Erythroblast (primary cell): ENCODE measurements at regions not wholly inside any gene's neighbourhood (a gene's known extent, or its start where the extent isn't known, plus 50 kb on each side); places are given as distances from the start of the nearest gene placed in this dataset.

Source experiments
- GATA1 ChIP-seq: IDR thresholded peaks from 2 replicates; pipeline ENCODE4 v1.6.1; 2011; ENCODE audit warnings: low read depth, mild to moderate bottlenecking, control low read depth, low read length, moderate library complexity
- POLR2A ChIP-seq: IDR thresholded peaks from 2 replicates; pipeline ENCODE4 v1.6.1; 2011; ENCODE audit warnings: mild to moderate bottlenecking, low read length

DNA sequence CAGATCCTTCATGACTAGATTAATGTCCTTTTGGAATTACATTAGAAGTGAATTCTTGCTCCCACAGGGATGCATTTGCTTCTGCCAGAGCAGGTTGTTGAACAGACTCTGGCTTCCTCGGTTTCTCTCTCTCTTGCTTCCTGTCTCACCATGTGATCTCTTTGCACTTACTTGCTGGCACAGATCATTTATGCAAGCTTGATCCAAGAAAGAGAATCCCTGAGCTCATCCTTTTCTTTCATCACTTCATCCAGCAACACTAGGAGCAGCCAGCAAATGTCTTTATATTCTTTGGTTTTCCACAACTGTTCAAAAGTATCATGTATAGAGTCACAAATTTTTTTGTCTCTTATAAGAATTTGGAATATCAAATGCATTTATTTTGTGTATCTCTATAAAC, 313.5 kb downstream of the ZNF326 start:
- TF ChIP-seq POLR2A (no peak), GATA1 (no peak)
